H1 (cell line): ENCODE measurements at regions not wholly inside any gene's neighbourhood (a gene's known extent, or its start where the extent isn't known, plus 50 kb on each side); places are given as distances from the start of the nearest gene placed in this dataset.

Experiments
- CHD2 ChIP-seq: IDR thresholded peaks from 2 replicates; pipeline ENCODE4 v1.6.1; 2012; ENCODE audit warnings: low read length, improper control_type of control experiment
- NRF1 ChIP-seq: IDR thresholded peaks from 2 replicates; pipeline ENCODE4 v1.6.1; 2011; ENCODE audit warnings: mild to moderate bottlenecking, low read depth, low read length, improper control_type of control experiment
- POLR2A ChIP-seq, 2 experiments: IDR thresholded peaks; 1 replicate in 1 of 2; 2 replicates in 1 of 2; pipeline ENCODE4 v1.6.1; 2011; ENCODE audit warnings: low read depth in 2 of 2, low read length in 2 of 2, mild to moderate bottlenecking in 2 of 2; ENCODE audit errors: control extremely low read depth in 1 of 2
- TF ChIP-seq, protein P1 (sequence below), 3 experiments: IDR thresholded peaks; 1 replicate in 2 of 3; 2 replicates in 1 of 3; pipeline versions ENCODE4 v1.5.1 to v1.6.1; 2011; ENCODE audit warnings: low read length in 3 of 3, mild to moderate bottlenecking in 3 of 3, inconsistent platforms in 2 of 3, low read depth in 1 of 3, moderate library complexity in 1 of 3; ENCODE audit not compliant: insufficient read depth in 1 of 3; ENCODE audit errors: control extremely low read depth in 1 of 3
- TF ChIP-seq, protein P2 (sequence below): IDR thresholded peaks from 2 replicates; pipeline ENCODE4 v1.6.1; 2012; ENCODE audit warnings: inconsistent platforms
- TF ChIP-seq, protein P3 (sequence below): IDR thresholded peaks from 2 replicates; pipeline ENCODE4 v1.6.1; 2011; ENCODE audit warnings: low read depth, mild to moderate bottlenecking, low read length; ENCODE audit not compliant: insufficient read depth
- TF ChIP-seq, protein P4 (sequence below): IDR thresholded peaks from 2 replicates; pipeline ENCODE4 v1.6.1; 2011; ENCODE audit warnings: low read length, improper control_type of control experiment

DNA sequence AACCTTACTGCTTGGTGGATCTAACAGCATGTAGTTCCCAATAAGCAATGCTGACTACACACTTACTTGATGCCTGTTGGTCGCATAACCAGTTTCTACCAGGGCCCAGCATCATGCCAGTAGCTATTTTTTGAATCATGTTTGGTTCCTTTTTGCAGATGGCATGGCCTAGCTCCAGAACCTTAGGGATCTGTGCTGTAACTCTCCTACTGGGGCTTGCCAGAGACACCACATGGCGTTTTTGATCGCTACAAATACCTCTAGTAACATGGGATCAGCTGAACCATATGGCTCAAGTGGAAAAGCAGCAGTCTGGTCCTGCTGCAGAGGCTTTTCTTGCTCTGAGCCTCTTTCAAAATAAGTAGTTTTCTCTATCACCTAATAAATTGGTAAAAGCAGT, 654.6 kb upstream of the API5 start:
- TF ChIP-seq, protein P1, sequence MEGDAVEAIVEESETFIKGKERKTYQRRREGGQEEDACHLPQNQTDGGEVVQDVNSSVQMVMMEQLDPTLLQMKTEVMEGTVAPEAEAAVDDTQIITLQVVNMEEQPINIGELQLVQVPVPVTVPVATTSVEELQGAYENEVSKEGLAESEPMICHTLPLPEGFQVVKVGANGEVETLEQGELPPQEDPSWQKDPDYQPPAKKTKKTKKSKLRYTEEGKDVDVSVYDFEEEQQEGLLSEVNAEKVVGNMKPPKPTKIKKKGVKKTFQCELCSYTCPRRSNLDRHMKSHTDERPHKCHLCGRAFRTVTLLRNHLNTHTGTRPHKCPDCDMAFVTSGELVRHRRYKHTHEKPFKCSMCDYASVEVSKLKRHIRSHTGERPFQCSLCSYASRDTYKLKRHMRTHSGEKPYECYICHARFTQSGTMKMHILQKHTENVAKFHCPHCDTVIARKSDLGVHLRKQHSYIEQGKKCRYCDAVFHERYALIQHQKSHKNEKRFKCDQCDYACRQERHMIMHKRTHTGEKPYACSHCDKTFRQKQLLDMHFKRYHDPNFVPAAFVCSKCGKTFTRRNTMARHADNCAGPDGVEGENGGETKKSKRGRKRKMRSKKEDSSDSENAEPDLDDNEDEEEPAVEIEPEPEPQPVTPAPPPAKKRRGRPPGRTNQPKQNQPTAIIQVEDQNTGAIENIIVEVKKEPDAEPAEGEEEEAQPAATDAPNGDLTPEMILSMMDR (IDR thresholded peaks at IDR 0.05; ENCODE audit: control extremely low read depth in 1 of 3, insufficient read depth in 1 of 3, low read depth in 1 of 3, low read length in 3 of 3), result no peak
- TF ChIP-seq, protein P2, sequence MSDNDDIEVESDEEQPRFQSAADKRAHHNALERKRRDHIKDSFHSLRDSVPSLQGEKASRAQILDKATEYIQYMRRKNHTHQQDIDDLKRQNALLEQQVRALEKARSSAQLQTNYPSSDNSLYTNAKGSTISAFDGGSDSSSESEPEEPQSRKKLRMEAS, result no peak
- TF ChIP-seq POLR2A (IDR thresholded peaks at IDR 0.05; ENCODE audit: control extremely low read depth in 1 of 2, low read depth in 2 of 2, low read length in 2 of 2), result no peak
- TF ChIP-seq, protein P3, sequence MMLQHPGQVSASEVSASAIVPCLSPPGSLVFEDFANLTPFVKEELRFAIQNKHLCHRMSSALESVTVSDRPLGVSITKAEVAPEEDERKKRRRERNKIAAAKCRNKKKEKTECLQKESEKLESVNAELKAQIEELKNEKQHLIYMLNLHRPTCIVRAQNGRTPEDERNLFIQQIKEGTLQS, result no peak
- no peak for TF ChIP-seq NRF1
- no peak for TF ChIP-seq CHD2
- TF ChIP-seq, protein P4, sequence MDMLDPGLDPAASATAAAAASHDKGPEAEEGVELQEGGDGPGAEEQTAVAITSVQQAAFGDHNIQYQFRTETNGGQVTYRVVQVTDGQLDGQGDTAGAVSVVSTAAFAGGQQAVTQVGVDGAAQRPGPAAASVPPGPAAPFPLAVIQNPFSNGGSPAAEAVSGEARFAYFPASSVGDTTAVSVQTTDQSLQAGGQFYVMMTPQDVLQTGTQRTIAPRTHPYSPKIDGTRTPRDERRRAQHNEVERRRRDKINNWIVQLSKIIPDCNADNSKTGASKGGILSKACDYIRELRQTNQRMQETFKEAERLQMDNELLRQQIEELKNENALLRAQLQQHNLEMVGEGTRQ, result no peak
